ENCODE measurements at regions not wholly inside any gene's neighbourhood (a gene's known extent, or its start where the extent isn't known, plus 50 kb on each side); places are given as distances from the start of the nearest gene placed in this dataset.

DNA sequence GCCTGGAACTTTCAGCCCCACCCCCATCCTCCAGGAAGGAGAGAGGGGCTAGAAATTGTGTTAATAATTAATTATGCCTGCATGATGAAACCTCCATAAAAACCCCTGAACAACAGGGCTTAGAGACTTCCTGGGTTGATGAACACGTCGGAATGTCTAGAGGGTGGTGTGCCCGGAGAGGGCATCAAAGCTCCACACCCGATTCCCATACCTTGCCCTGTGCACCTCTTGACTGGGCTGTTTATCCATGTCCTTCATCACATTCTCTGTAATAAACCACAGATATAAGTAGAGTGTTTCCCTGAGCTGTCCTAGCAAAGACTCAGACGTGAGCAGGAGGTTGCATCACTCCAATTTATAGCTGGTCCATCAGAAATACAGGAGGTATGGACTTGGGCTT, 624.0 kb downstream of the NPHP4 start:
- no peaks in the 10 kb centered on the region for H3K36me3 ChIP-seq (ENCODE audit: control insufficient read depth, insufficient read depth, low read length)
- CTCF ChIA-PET = no interaction called here
- H3K27me3 ChIP-seq (replicated peaks; ENCODE audit: control insufficient read depth, insufficient read depth, low read length) = no peaks in the 10 kb centered on the region
- no peaks in the 10 kb centered on the region; the same call in 1 of the 2 replicates for H3K9me3 ChIP-seq
- BruUV-seq (replicated peaks) = no TSS peak
- H3K4me1 ChIP-seq = no peaks in the 10 kb centered on the region
- Mint-ChIP-seq H3K27ac (ENCODE audit: unreplicated experiment) (no peak overlapping the region), H3K36me3 (ENCODE audit: insufficient read depth, unreplicated experiment) (no peaks in the 10 kb centered on the region), H3K4me3 (ENCODE audit: unreplicated experiment) (no peak overlapping the region), H3K4me1 (ENCODE audit: low read depth, unreplicated experiment) (no peaks in the 10 kb centered on the region), H3K27me3 (ENCODE audit: insufficient read depth, unreplicated experiment) (no peaks in the 10 kb centered on the region), H3K9me3 (ENCODE audit: unreplicated experiment) (peaks cover 25% of the 10 kb centered on the region)
- intact Hi-C loops (cut with micrococcal nuclease; ENCODE audit: unreplicated experiment) = no loop called here
- TF ChIP-seq, protein P1, sequence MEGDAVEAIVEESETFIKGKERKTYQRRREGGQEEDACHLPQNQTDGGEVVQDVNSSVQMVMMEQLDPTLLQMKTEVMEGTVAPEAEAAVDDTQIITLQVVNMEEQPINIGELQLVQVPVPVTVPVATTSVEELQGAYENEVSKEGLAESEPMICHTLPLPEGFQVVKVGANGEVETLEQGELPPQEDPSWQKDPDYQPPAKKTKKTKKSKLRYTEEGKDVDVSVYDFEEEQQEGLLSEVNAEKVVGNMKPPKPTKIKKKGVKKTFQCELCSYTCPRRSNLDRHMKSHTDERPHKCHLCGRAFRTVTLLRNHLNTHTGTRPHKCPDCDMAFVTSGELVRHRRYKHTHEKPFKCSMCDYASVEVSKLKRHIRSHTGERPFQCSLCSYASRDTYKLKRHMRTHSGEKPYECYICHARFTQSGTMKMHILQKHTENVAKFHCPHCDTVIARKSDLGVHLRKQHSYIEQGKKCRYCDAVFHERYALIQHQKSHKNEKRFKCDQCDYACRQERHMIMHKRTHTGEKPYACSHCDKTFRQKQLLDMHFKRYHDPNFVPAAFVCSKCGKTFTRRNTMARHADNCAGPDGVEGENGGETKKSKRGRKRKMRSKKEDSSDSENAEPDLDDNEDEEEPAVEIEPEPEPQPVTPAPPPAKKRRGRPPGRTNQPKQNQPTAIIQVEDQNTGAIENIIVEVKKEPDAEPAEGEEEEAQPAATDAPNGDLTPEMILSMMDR (IDR thresholded peaks at IDR 0.05; ENCODE audit: insufficient read depth in 1 of 2, low read depth in 1 of 2, low read length in 1 of 2, severe bottlenecking in 1 of 2, unreplicated experiment in 1 of 2) = no peak
- POLR2A ChIA-PET = no interaction called here
- no peak overlapping the region for H3K4me3 ChIP-seq (ENCODE audit: low read depth, low read length)
- DNase-seq = no peak

DNA sequence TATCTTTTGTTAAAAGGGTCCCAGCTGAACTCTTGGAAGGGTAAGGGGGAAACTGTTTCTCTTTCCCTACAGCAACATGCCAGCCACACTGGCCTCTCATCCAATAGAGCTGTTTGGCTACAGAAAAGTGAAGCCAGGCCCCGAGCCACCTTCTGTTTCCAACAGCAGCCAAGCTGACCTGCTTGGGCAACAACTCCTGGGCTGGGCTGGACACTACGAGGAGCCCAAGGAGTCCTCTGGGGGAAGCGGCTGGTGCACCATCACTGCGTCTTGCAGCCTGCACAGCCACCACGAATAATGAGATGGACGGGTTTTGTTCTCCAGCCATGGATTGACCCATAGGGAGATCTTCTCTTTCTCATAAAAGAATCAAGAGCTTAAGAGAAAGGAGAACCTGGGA, 624.9 kb downstream of the NPHP4 start:
- TF ChIP-seq, protein P1 (IDR thresholded peaks at IDR 0.05; ENCODE audit: insufficient read depth in 1 of 2, low read depth in 1 of 2, low read length in 1 of 2, severe bottlenecking in 1 of 2, unreplicated experiment in 1 of 2) = no peak
- Histone ChIP-seq H3K27me3 (replicated peaks; ENCODE audit: control insufficient read depth, insufficient read depth, low read length) (no peaks in the 10 kb centered on the region), H3K36me3 (ENCODE audit: control insufficient read depth, insufficient read depth, low read length) (no peaks in the 10 kb centered on the region), H3K4me3 (ENCODE audit: low read depth, low read length) (no peak overlapping the region), H3K9me3 (no peaks in the 10 kb centered on the region; the same call in 1 of the 2 replicates), H3K4me1 (no peaks in the 10 kb centered on the region)
- POLR2A ChIA-PET = no interaction called here
- intact Hi-C loops (cut with micrococcal nuclease; ENCODE audit: unreplicated experiment) = no loop called here
- Mint-ChIP-seq H3K27me3 (ENCODE audit: insufficient read depth, unreplicated experiment) (no peaks in the 10 kb centered on the region), H3K4me3 (ENCODE audit: unreplicated experiment) (no peak overlapping the region), H3K27ac (ENCODE audit: unreplicated experiment) (no peak overlapping the region), H3K36me3 (ENCODE audit: insufficient read depth, unreplicated experiment) (no peaks in the 10 kb centered on the region), H3K4me1 (ENCODE audit: low read depth, unreplicated experiment) (no peaks in the 10 kb centered on the region), H3K9me3 (ENCODE audit: unreplicated experiment) (peaks cover 25% of the 10 kb centered on the region)
- CTCF ChIA-PET = no interaction called here
- BruUV-seq (replicated peaks) = no TSS peak
- no peak for DNase-seq

DNA sequence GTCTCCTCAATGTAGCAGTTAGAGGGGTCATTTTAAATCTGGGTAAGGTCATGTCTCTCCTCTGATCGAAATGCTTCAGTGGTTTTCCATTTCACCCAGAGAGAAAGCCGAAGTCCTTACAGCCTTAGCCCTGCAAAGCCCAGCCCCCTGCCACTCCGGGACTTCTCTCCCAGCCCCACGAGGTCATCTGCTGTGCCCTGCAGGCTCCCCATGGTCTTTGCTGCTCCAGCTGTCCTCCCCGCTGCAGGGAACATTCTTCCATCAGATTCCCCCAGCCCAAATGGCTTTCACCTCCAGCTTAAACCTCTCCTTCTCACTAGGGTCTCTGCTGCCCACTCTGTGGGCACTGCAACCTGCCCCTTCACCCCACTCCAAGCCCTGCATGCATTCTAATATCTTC, 626.5 kb downstream of the NPHP4 start:
- Mint-ChIP-seq H3K27ac (ENCODE audit: unreplicated experiment) (no peak overlapping the region), H3K4me3 (ENCODE audit: unreplicated experiment) (no peak overlapping the region), H3K36me3 (ENCODE audit: insufficient read depth, unreplicated experiment) (no peaks in the 10 kb centered on the region), H3K4me1 (ENCODE audit: low read depth, unreplicated experiment) (no peaks in the 10 kb centered on the region), H3K9me3 (ENCODE audit: unreplicated experiment) (peaks cover 16% of the 10 kb centered on the region), H3K27me3 (ENCODE audit: insufficient read depth, unreplicated experiment) (no peaks in the 10 kb centered on the region)
- TF ChIP-seq, protein P1 (IDR thresholded peaks at IDR 0.05; ENCODE audit: insufficient read depth in 1 of 2, low read depth in 1 of 2, low read length in 1 of 2, severe bottlenecking in 1 of 2, unreplicated experiment in 1 of 2) = no peak
- Histone ChIP-seq H3K36me3 (ENCODE audit: control insufficient read depth, insufficient read depth, low read length) (no peaks in the 10 kb centered on the region), H3K9me3 (no peaks in the 10 kb centered on the region), H3K27me3 (replicated peaks; ENCODE audit: control insufficient read depth, insufficient read depth, low read length) (no peaks in the 10 kb centered on the region), H3K4me1 (no peaks in the 10 kb centered on the region), H3K4me3 (ENCODE audit: low read depth, low read length) (no peak overlapping the region)
- BruUV-seq (replicated peaks) = no TSS peak
- CTCF ChIA-PET = no interaction called here
- POLR2A ChIA-PET = no interaction called here
- intact Hi-C loops (cut with micrococcal nuclease; ENCODE audit: unreplicated experiment) = no loop called here
- no peak for DNase-seq

All from Caco-2 (cell line).